Transverse colon (tissue), 4 donors: ENCODE measurements at regions not wholly inside any gene's neighbourhood (a gene's known extent, or its start where the extent isn't known, plus 50 kb on each side); places are given as distances from the start of the nearest gene placed in this dataset.

ENCODE experiments used
- DNase-seq: peaks from one replicate; pipeline ENCODE4 v3.0.0-alpha.2; 2019
- H3K27ac ChIP-seq, 4 donors: fragments of 200-600 bp; sonication (generic); 2 replicates each; pipeline ENCODE4 v1.5.1; 2016 to 2018; ENCODE audit warnings: inconsistent platforms in 4 of 4
- H3K27me3 ChIP-seq: fragments of 200-600 bp; sonication (generic); 2 replicates; pipeline ENCODE4 v1.5.1; 2017; ENCODE audit warnings: inconsistent platforms
- H3K36me3 ChIP-seq, 4 donors: fragments of 200-600 bp; sonication (generic); 2 replicates each; pipeline ENCODE4 v1.5.1; 2017 to 2019; ENCODE audit warnings: inconsistent platforms in 4 of 4
- H3K4me1 ChIP-seq, 4 donors: fragments of 200-600 bp; sonication (generic); 2 replicates each; pipeline ENCODE4 v1.5.1; 2017 to 2020; ENCODE audit warnings: inconsistent platforms in 4 of 4
- H3K4me3 ChIP-seq, 4 donors: fragments of 200-600 bp; sonication (generic); 1 replicate in 1 of 4; 2 replicates in 3 of 4; pipeline versions ENCODE4 v1.5.1 to v1.6.1; 2017 to 2019; ENCODE audit warnings: inconsistent platforms in 4 of 4
- H3K9me3 ChIP-seq, 2 donors: fragments of 200-600 bp; sonication (generic); 2 replicates each; pipeline ENCODE4 v1.5.1; 2017 to 2019; ENCODE audit warnings: inconsistent platforms in 2 of 2
- CTCF ChIP-seq, 5 experiments: fragments of 200-600 bp in 3 of 5; fragments of 450-650 bp in 2 of 5; sonication (generic) in 3 of 5; IDR thresholded peaks; 1 replicate in 2 of 5; 2 replicates in 3 of 5; pipeline ENCODE4 v1.5.1; 2016 to 2017; ENCODE audit warnings: antibody characterized with exemption in 5 of 5, inconsistent platforms in 3 of 5, mild to moderate bottlenecking in 2 of 5, moderate library complexity in 1 of 5
- EP300 ChIP-seq: sonication (generic); formaldehyde crosslinking; IDR thresholded peaks from one replicate; pipeline ENCODE4 v1.6.1; 2017; ENCODE audit warnings: antibody characterized with exemption, low read depth
- POLR2A ChIP-seq: fragments of 450-650 bp; IDR thresholded peaks from one replicate; pipeline ENCODE4 v1.6.1; 2016; ENCODE audit warnings: antibody characterized with exemption, mild to moderate bottlenecking, moderate library complexity
- POLR2AphosphoS5 ChIP-seq, 3 donors: sonication (generic); formaldehyde crosslinking; IDR thresholded peaks; one replicate each; pipeline ENCODE4 v1.6.1; 2016; ENCODE audit warnings: antibody characterized with exemption in 3 of 3
- WGBS, 2 donors: methylation state at CpG; one replicate each; pipeline ENCODE4 v1.1.5; 2018; ENCODE audit warnings: low coverage in 1 of 2; 5-methylcytosine and 5-hydroxymethylcytosine counted together
- in situ Hi-C, 4 donors: fragments of 200-750 bp; cut with MboI; loops; one replicate each; pipeline versions ENCODE4 v1.15.0 to v1.15.1; 2017; ENCODE audit warnings: low sequenced_read_pairs in 3 of 4, low pct_ligation_motif_present in 1 of 4, low pct_unique_long_range_greater_than_20kb in 1 of 4
- intact Hi-C: fragments of 100-400 bp; cut with DNase I; formaldehyde crosslinking; loops from one replicate; pipeline ENCODE4 v1.15.1; 2023; ENCODE audit warnings: low total_unique reads

GRCh38 chr1:157195521-157196244, 57.5 kb upstream of the ETV3 start:
- no peaks in the 10 kb centered on the region for H3K4me1 ChIP-seq
- H3K27ac ChIP-seq: no peak overlapping the region
- 91% methylated on average over 13 of the region's 13 CpGs; no CpG with 5 or more reads in 1 of the 2 donors for WGBS, 2 donors
- no peaks in the 10 kb centered on the region for H3K9me3 ChIP-seq
- in situ Hi-C loops (loop anchor here in 2 of 4 donors (10.0 kb wide), 1 partner anchor 299 kb away; no protein-coding TSS in a partner anchor), intact Hi-C loops (loop anchor here (10.0 kb wide), 1 partner anchor 299 kb away; no protein-coding TSS in a partner anchor)
- no peak for DNase-seq
- peaks cover 9% of the 10 kb centered on the region for H3K27me3 ChIP-seq
- TF ChIP-seq CTCF (IDR thresholded peaks at IDR 0.05) (no peak), EP300 (no peak)
- no peaks in the 10 kb centered on the region for H3K36me3 ChIP-seq
- no peak overlapping the region for H3K4me3 ChIP-seq

- H3K27ac ChIP-seq: no peak overlapping the region
- H3K36me3 ChIP-seq: no peaks in the 10 kb centered on the region
- no peaks in the 10 kb centered on the region for H3K4me1 ChIP-seq
- no peaks in the 10 kb centered on the region for H3K9me3 ChIP-seq
- TF ChIP-seq CTCF (IDR thresholded peaks at IDR 0.05): no peak
- TF ChIP-seq POLR2AphosphoS5 (IDR thresholded peaks at IDR 0.05): no peak
- TF ChIP-seq POLR2A: no peak
- no peak for TF ChIP-seq EP300
- no peak overlapping the region for H3K4me3 ChIP-seq
- in situ Hi-C loops (loop anchor here in 2 of 4 donors (10.0 kb wide), 1 partner anchor 300 kb away; no protein-coding TSS in a partner anchor), intact Hi-C loops (loop anchor here (10.0 kb wide), 1 partner anchor 300 kb away; no protein-coding TSS in a partner anchor)
- 62 to 91% methylated on average over 5 to 63 of the region's 67 CpGs for WGBS, 2 donors
- DNase-seq: no peak
- peaks cover 9% of the 10 kb centered on the region for H3K27me3 ChIP-seq
Measured at GRCh38 chr1:157194731-157195520, 56.7 kb upstream of the ETV3 start.

- H3K9me3 ChIP-seq: no peaks in the 10 kb centered on the region
- WGBS, 2 donors: 0 to 45% methylated on average over 6 to 20 of the region's 20 CpGs
- H3K27ac ChIP-seq: no peak overlapping the region
- TF ChIP-seq CTCF (IDR thresholded peaks at IDR 0.05): peak; percentile 53 to 72 (median 61)
- TF ChIP-seq EP300: no peak
- H3K4me1 ChIP-seq: no peaks in the 10 kb centered on the region
- H3K27me3 ChIP-seq: peaks cover 9% of the 10 kb centered on the region
- in situ Hi-C loops (loop anchor here in 2 of 4 donors (10.0 kb wide), 1 partner anchor 301 kb away; no protein-coding TSS in a partner anchor), intact Hi-C loops (loop anchor here (10.0 kb wide), 1 partner anchor 301 kb away; no protein-coding TSS in a partner anchor)
- H3K4me3 ChIP-seq: no peak overlapping the region
- H3K36me3 ChIP-seq: no peaks in the 10 kb centered on the region
- DNase-seq: peak; percentile 75
Measured at GRCh38 chr1:157193702-157194391, 55.7 kb upstream of the ETV3 start.

- Histone ChIP-seq H3K36me3 (no peaks in the 10 kb centered on the region), H3K4me1 (no peaks in the 10 kb centered on the region)
Measured at GRCh38 chr1:157193219-157193618, 55.0 kb upstream of the ETV3 start.

More at GRCh38 chr1:157193219-157193618, 55.0 kb upstream of the ETV3 start:
- no peak overlapping the region for H3K4me3 ChIP-seq
- intact Hi-C loops (loop anchor here (10.0 kb wide), 1 partner anchor 302 kb away; no protein-coding TSS in a partner anchor), in situ Hi-C loops (loop anchor here in 2 of 4 donors (10.0 kb wide), 1 partner anchor 302 kb away; no protein-coding TSS in a partner anchor)
- WGBS, 2 donors: 60 to 63% methylated on average over 1 of the region's 1 CpG
- no peak for TF ChIP-seq EP300
- TF ChIP-seq CTCF (IDR thresholded peaks at IDR 0.05): no peak
- H3K27me3 ChIP-seq: peaks cover 9% of the 10 kb centered on the region
- no peak overlapping the region for H3K27ac ChIP-seq
- H3K9me3 ChIP-seq: no peaks in the 10 kb centered on the region
- no peak for DNase-seq
